MG63 (cell line): ENCODE measurements at regions not wholly inside any gene's neighbourhood (a gene's known extent, or its start where the extent isn't known, plus 50 kb on each side); places are given as distances from the start of the nearest gene placed in this dataset.

Source experiments
- DNase-seq: peaks from one replicate; pipeline ENCODE4 v3.0.0-alpha.2; 2020
- H3K27me3 ChIP-seq: fragments of 250-450 bp; sonication (Bioruptor Pico); 2 replicates; pipeline ENCODE4 v1.5.1; 2020; ENCODE audit warnings: mild to moderate bottlenecking, moderate library complexity
- H3K36me3 ChIP-seq: fragments of 250-450 bp; sonication (Bioruptor Pico); 2 replicates; pipeline ENCODE4 v1.5.1; 2020; ENCODE audit warnings: mild to moderate bottlenecking, moderate library complexity
- H3K4me3 ChIP-seq: fragments of 250-450 bp; sonication (Bioruptor Pico); 2 replicates; pipeline ENCODE4 v1.5.1; 2020; ENCODE audit warnings: mild to moderate bottlenecking, moderate library complexity
- H3K9me3 ChIP-seq: fragments of 250-450 bp; sonication (Bioruptor Pico); 2 replicates; pipeline ENCODE4 v1.5.1; 2020; ENCODE audit warnings: mild to moderate bottlenecking, moderate library complexity

GRCh38 chr14:80446356-80446755, 235.1 kb upstream of the DIO2 start:
- no peak for DNase-seq
- Histone ChIP-seq H3K4me3 (no peak overlapping the region), H3K27me3 (no peaks in the 10 kb centered on the region), H3K9me3 (no peaks in the 10 kb centered on the region), H3K36me3 (no peaks in the 10 kb centered on the region)

GRCh38 chr14:80445605-80446004, 234.3 kb upstream of the DIO2 start:
- H3K4me3 ChIP-seq = no peak overlapping the region
- H3K36me3 ChIP-seq = no peaks in the 10 kb centered on the region
- no peaks in the 10 kb centered on the region for H3K9me3 ChIP-seq
- DNase-seq = no peak
- H3K27me3 ChIP-seq = no peaks in the 10 kb centered on the region

GRCh38 chr14:80434574-80435321, 223.4 kb upstream of the DIO2 start:
- H3K4me3 ChIP-seq = no peak overlapping the region
- no peaks in the 10 kb centered on the region for H3K27me3 ChIP-seq
- H3K36me3 ChIP-seq = no peaks in the 10 kb centered on the region
- no peak for DNase-seq
- no peaks in the 10 kb centered on the region for H3K9me3 ChIP-seq

GRCh38 chr14:80433811-80434210, 222.5 kb upstream of the DIO2 start:
- no peaks in the 10 kb centered on the region for H3K27me3 ChIP-seq
- no peak for DNase-seq
- H3K9me3 ChIP-seq = no peaks in the 10 kb centered on the region
- no peaks in the 10 kb centered on the region for H3K36me3 ChIP-seq
- no peak overlapping the region for H3K4me3 ChIP-seq

- H3K4me3 ChIP-seq = no peak overlapping the region
- no peak for DNase-seq
- no peaks in the 10 kb centered on the region for H3K27me3 ChIP-seq
- no peaks in the 10 kb centered on the region for H3K36me3 ChIP-seq
- no peaks in the 10 kb centered on the region for H3K9me3 ChIP-seq
Measured at GRCh38 chr14:80428671-80429070, 217.4 kb upstream of the DIO2 start.

- DNase-seq = no peak
- H3K27me3 ChIP-seq = no peaks in the 10 kb centered on the region
- H3K9me3 ChIP-seq = no peaks in the 10 kb centered on the region
- no peaks in the 10 kb centered on the region for H3K36me3 ChIP-seq
- no peak overlapping the region for H3K4me3 ChIP-seq
Measured at GRCh38 chr14:80428171-80428570, 216.9 kb upstream of the DIO2 start.

GRCh38 chr14:80427101-80427500, 215.8 kb upstream of the DIO2 start:
- no peaks in the 10 kb centered on the region for H3K9me3 ChIP-seq
- no peak for DNase-seq
- H3K4me3 ChIP-seq = no peak overlapping the region
- no peaks in the 10 kb centered on the region for H3K36me3 ChIP-seq
- no peaks in the 10 kb centered on the region for H3K27me3 ChIP-seq

GRCh38 chr14:80426683-80427082, 215.4 kb upstream of the DIO2 start:
- Histone ChIP-seq H3K36me3 (no peaks in the 10 kb centered on the region), H3K9me3 (no peaks in the 10 kb centered on the region), H3K4me3 (no peak overlapping the region), H3K27me3 (no peaks in the 10 kb centered on the region)
- DNase-seq = no peak

GRCh38 chr14:80425686-80426085, 214.4 kb upstream of the DIO2 start:
- H3K4me3 ChIP-seq = no peak overlapping the region
- no peaks in the 10 kb centered on the region for H3K36me3 ChIP-seq
- H3K27me3 ChIP-seq = no peaks in the 10 kb centered on the region
- H3K9me3 ChIP-seq = no peaks in the 10 kb centered on the region
- peak; percentile 53 for DNase-seq

GRCh38 chr14:80419769-80420168, 208.5 kb upstream of the DIO2 start:
- Histone ChIP-seq H3K36me3 (no peaks in the 10 kb centered on the region), H3K9me3 (no peaks in the 10 kb centered on the region), H3K27me3 (no peaks in the 10 kb centered on the region), H3K4me3 (no peak overlapping the region)
- no peak for DNase-seq

- Histone ChIP-seq H3K9me3 (no peaks in the 10 kb centered on the region), H3K27me3 (no peaks in the 10 kb centered on the region), H3K36me3 (no peaks in the 10 kb centered on the region), H3K4me3 (no peak overlapping the region)
- DNase-seq = no peak
Measured at GRCh38 chr14:80419345-80419744, 208.0 kb upstream of the DIO2 start.

GRCh38 chr14:80415636-80416035, 204.3 kb upstream of the DIO2 start:
- Histone ChIP-seq H3K36me3 (no peaks in the 10 kb centered on the region), H3K4me3 (no peak overlapping the region), H3K27me3 (no peaks in the 10 kb centered on the region), H3K9me3 (no peaks in the 10 kb centered on the region)
- no peak for DNase-seq

GRCh38 chr14:80414080-80414479, 202.8 kb upstream of the DIO2 start:
- DNase-seq = no peak
- no peaks in the 10 kb centered on the region for H3K27me3 ChIP-seq
- no peak overlapping the region for H3K4me3 ChIP-seq
- no peaks in the 10 kb centered on the region for H3K36me3 ChIP-seq
- H3K9me3 ChIP-seq = no peaks in the 10 kb centered on the region

- DNase-seq = no peak
- Histone ChIP-seq H3K36me3 (no peaks in the 10 kb centered on the region), H3K9me3 (no peaks in the 10 kb centered on the region), H3K4me3 (no peak overlapping the region), H3K27me3 (no peaks in the 10 kb centered on the region)
Measured at GRCh38 chr14:80404413-80404812, 193.1 kb upstream of the DIO2 start.

GRCh38 chr14:80403036-80403435, 191.7 kb upstream of the DIO2 start:
- DNase-seq = no peak
- Histone ChIP-seq H3K36me3 (no peaks in the 10 kb centered on the region), H3K9me3 (no peaks in the 10 kb centered on the region), H3K27me3 (no peaks in the 10 kb centered on the region), H3K4me3 (no peak overlapping the region)

- H3K4me3 ChIP-seq = no peak overlapping the region
- DNase-seq = no peak
- no peaks in the 10 kb centered on the region for H3K9me3 ChIP-seq
- H3K36me3 ChIP-seq = no peaks in the 10 kb centered on the region
- H3K27me3 ChIP-seq = no peaks in the 10 kb centered on the region
Measured at GRCh38 chr14:80395031-80395430, 183.7 kb upstream of the DIO2 start.

GRCh38 chr14:80393766-80394165, 182.5 kb upstream of the DIO2 start:
- no peaks in the 10 kb centered on the region for H3K36me3 ChIP-seq
- H3K27me3 ChIP-seq = no peaks in the 10 kb centered on the region
- DNase-seq = no peak
- no peak overlapping the region for H3K4me3 ChIP-seq
- no peaks in the 10 kb centered on the region for H3K9me3 ChIP-seq

- no peaks in the 10 kb centered on the region for H3K27me3 ChIP-seq
- no peak for DNase-seq
- no peak overlapping the region for H3K4me3 ChIP-seq
- H3K9me3 ChIP-seq = no peaks in the 10 kb centered on the region
- H3K36me3 ChIP-seq = no peaks in the 10 kb centered on the region
Measured at GRCh38 chr14:80390906-80391305, 179.6 kb upstream of the DIO2 start.
